H1 (cell line): ENCODE measurements at regions not wholly inside any gene's neighbourhood (a gene's known extent, or its start where the extent isn't known, plus 50 kb on each side); places are given as distances from the start of the nearest gene placed in this dataset.

Experiments used
- CTCF ChIA-PET: fragments of 300-600 bp; sonication (Branson Sonifier 250); formaldehyde crosslinking; loops from one replicate; lab custom pipeline; 2021; ENCODE audit not compliant: partially characterized antibody; lab: Charles Lee
- POLR2A ChIA-PET: fragments of 300-600 bp; sonication (Branson Sonifier 250); formaldehyde crosslinking; loops from one replicate; lab custom pipeline; 2021; ENCODE audit warnings: inconsistent platforms; ENCODE audit not compliant: partially characterized antibody; lab: Charles Lee
- DNase-seq, 2 experiments: peaks; one replicate each; pipeline versions ENCODE4 v3.0.0 to v3.0.0-alpha.2; 2010 to 2022; ENCODE audit warnings: low spot score in 2 of 2, low read depth in 1 of 2, mixed read lengths in 1 of 2
- FAIRE-seq: peaks from 2 replicates; lab custom pipeline; 2011; peaks lifted over from hg19 to GRCh38; lab: Jason Lieb, UNC
- H2AFZ ChIP-seq: 2 replicates; pipeline ENCODE4 v1.8.1; 2012; ENCODE audit warnings: low read length, inconsistent platforms
- H2AK5ac ChIP-seq: 2 replicates; pipeline ENCODE4 v1.6.1; 2013; ENCODE audit warnings: low read depth, low read length
- H2BK120ac ChIP-seq: replicated peaks from 2 replicates; pipeline ENCODE3; 2013; ENCODE audit warnings: low read depth, low read length, inconsistent platforms
- H2BK12ac ChIP-seq: 2 replicates; pipeline ENCODE4 v1.6.1; 2013; ENCODE audit warnings: low read depth, low read length
- H2BK15ac ChIP-seq: 2 replicates; pipeline ENCODE4 v1.6.1; 2013; ENCODE audit warnings: low read length
- H2BK20ac ChIP-seq: 2 replicates; pipeline ENCODE4 v1.6.1; 2013; ENCODE audit warnings: low read length
- H2BK5ac ChIP-seq: 2 replicates; pipeline ENCODE4 v1.6.1; 2013; ENCODE audit warnings: low read depth, low read length
- H3K14ac ChIP-seq: 2 replicates; pipeline ENCODE4 v1.6.1; 2013; ENCODE audit warnings: inconsistent platforms; ENCODE audit not compliant: insufficient read length
- H3K18ac ChIP-seq: 2 replicates; pipeline ENCODE4 v1.6.1; 2013; ENCODE audit warnings: low read length; ENCODE audit errors: extremely low read depth
- H3K23ac ChIP-seq: 2 replicates; pipeline ENCODE4 v1.6.1; 2013; ENCODE audit warnings: inconsistent platforms; ENCODE audit not compliant: insufficient read length
- H3K23me2 ChIP-seq: 2 replicates; pipeline ENCODE4 v1.6.1; 2013; ENCODE audit warnings: low read depth, low read length
- H3K27ac ChIP-seq: 2 replicates; pipeline ENCODE4 v1.6.1; 2011; ENCODE audit warnings: low read depth, low read length, inconsistent platforms
- H3K27me3 ChIP-seq, 4 experiments: replicated peaks in 1 of 4; 1 replicate in 1 of 4; 2 replicates in 3 of 4; pipeline versions ENCODE4 v1.6.1 to v1.8.1; 2011 to 2013; ENCODE audit warnings: low read length in 3 of 4, mild to moderate bottlenecking in 3 of 4, inconsistent platforms in 2 of 4, mixed read lengths in 2 of 4, moderate library complexity in 1 of 4; ENCODE audit not compliant: control insufficient read depth in 3 of 4, insufficient read depth in 3 of 4; ENCODE audit errors: extremely low read depth in 1 of 4
- H3K36me3 ChIP-seq, 4 experiments: 2 replicates each; pipeline versions ENCODE4 v1.6.1 to v1.8.1; 2011 to 2013; ENCODE audit warnings: mild to moderate bottlenecking in 4 of 4, low read length in 3 of 4, moderate library complexity in 2 of 4, control low read depth in 1 of 4, inconsistent platforms in 1 of 4; ENCODE audit not compliant: insufficient read depth in 4 of 4, control insufficient read depth in 2 of 4
- H3K4ac ChIP-seq: replicated peaks from 2 replicates; pipeline ENCODE3; 2013; ENCODE audit warnings: low read length, low read depth, mixed read lengths, inconsistent platforms; ENCODE audit not compliant: insufficient read length
- H3K4me1 ChIP-seq, 4 experiments: replicated peaks in 1 of 4; 1 replicate in 1 of 4; 2 replicates in 3 of 4; pipeline versions ENCODE4 v1.6.1 to v1.8.1; 2011 to 2013; ENCODE audit warnings: low read length in 3 of 4, inconsistent platforms in 2 of 4, mixed read lengths in 1 of 4; ENCODE audit not compliant: insufficient read depth in 4 of 4, control insufficient read depth in 3 of 4
- H3K4me2 ChIP-seq, 2 experiments: 2 replicates each; pipeline versions ENCODE4 v1.6.1 to v1.8.1; 2011 to 2013; ENCODE audit warnings: low read depth in 2 of 2, low read length in 2 of 2, control low read depth in 1 of 2, inconsistent platforms in 1 of 2, mild to moderate bottlenecking in 1 of 2; ENCODE audit not compliant: insufficient read depth in 1 of 2
- H3K4me3 ChIP-seq, 4 experiments: fragments of 200-600, 300-600 bp in 1 of 4; sonication (generic), shearing (Covaris generic), sonication (Bioruptor Twin) in 1 of 4; 2 replicates each; pipeline versions ENCODE4 v1.5.1 to v1.8.1; 2011 to 2016; ENCODE audit warnings: low read length in 4 of 4, low read depth in 3 of 4, control low read depth in 2 of 4, inconsistent platforms in 2 of 4, mild to moderate bottlenecking in 2 of 4, mixed read lengths in 1 of 4, moderate library complexity in 1 of 4; ENCODE audit not compliant: insufficient read depth in 2 of 4; ENCODE audit errors: extremely low read depth in 1 of 4
- H3K56ac ChIP-seq: replicated peaks from 2 replicates; pipeline ENCODE3; 2013; ENCODE audit warnings: low read depth, mild to moderate bottlenecking, mixed read lengths, low read length, inconsistent platforms; ENCODE audit not compliant: insufficient read length
- H3K79me1 ChIP-seq: 2 replicates; pipeline ENCODE4 v1.6.1; 2013; ENCODE audit warnings: low read depth, low read length, control low read depth
- H3K79me2 ChIP-seq, 2 experiments: 2 replicates each; pipeline versions ENCODE4 v1.6.1 to v1.8.1; 2012 to 2013; ENCODE audit warnings: low read length in 2 of 2, mild to moderate bottlenecking in 2 of 2, inconsistent platforms in 1 of 2; ENCODE audit not compliant: insufficient read depth in 2 of 2, control insufficient read depth in 1 of 2
- H3K9ac ChIP-seq, 4 experiments: replicated peaks in 1 of 4; 1 replicate in 1 of 4; 2 replicates in 3 of 4; pipeline versions ENCODE4 v1.6.1 to v1.8.1; 2011 to 2013; ENCODE audit warnings: low read depth in 3 of 4, low read length in 3 of 4, control low read depth in 2 of 4, mild to moderate bottlenecking in 2 of 4, moderate library complexity in 2 of 4, inconsistent platforms in 1 of 4; ENCODE audit errors: extremely low read depth in 1 of 4
- H3K9me3 ChIP-seq, 2 experiments: 2 replicates each; pipeline versions ENCODE4 v1.6.1 to v1.8.1; 2012 to 2013; ENCODE audit warnings: mild to moderate bottlenecking in 2 of 2, moderate library complexity in 2 of 2, control low read depth in 1 of 2, inconsistent platforms in 1 of 2, low read depth in 1 of 2, low read length in 1 of 2, mixed read lengths in 1 of 2; ENCODE audit not compliant: insufficient read depth in 2 of 2
- H4K20me1 ChIP-seq, 2 experiments: replicated peaks in 1 of 2; 2 replicates each; pipeline versions ENCODE3 to v1.8.1; 2011 to 2013; ENCODE audit warnings: inconsistent platforms in 2 of 2, low read length in 2 of 2, mild to moderate bottlenecking in 1 of 2; ENCODE audit not compliant: insufficient read depth in 2 of 2, control insufficient read depth in 1 of 2
- H4K5ac ChIP-seq: 2 replicates; pipeline ENCODE4 v1.6.1; 2013; ENCODE audit warnings: low read length, low read depth, mixed read lengths, inconsistent platforms; ENCODE audit not compliant: insufficient read length
- H4K8ac ChIP-seq: 2 replicates; pipeline ENCODE4 v1.8.0; 2013; ENCODE audit warnings: mild to moderate bottlenecking, moderate library complexity, low read length, inconsistent platforms; ENCODE audit not compliant: insufficient read depth; ENCODE audit errors: extremely low read depth
- H4K91ac ChIP-seq: replicated peaks from 2 replicates; pipeline ENCODE3; 2013; ENCODE audit warnings: low read length, mixed read lengths, inconsistent platforms; ENCODE audit not compliant: insufficient read length
- BRCA1 ChIP-seq: IDR thresholded peaks from 2 replicates; pipeline ENCODE4 v1.6.1; 2012; ENCODE audit warnings: low read depth, low read length, improper control_type of control experiment
- CBX8 ChIP-seq: fragments of 300-800, 300-1000 bp; sonication (generic); IDR thresholded peaks from 2 replicates; pipeline ENCODE4 v1.7.1; 2016; ENCODE audit warnings: low read depth, low read length, borderline replicate concordance
- EGR1 ChIP-seq: IDR thresholded peaks from 2 replicates; pipeline ENCODE4 v1.6.1; 2011; ENCODE audit warnings: low read depth, low read length, borderline replicate concordance
- EP300 ChIP-seq, 2 experiments: IDR thresholded peaks; 1 replicate in 1 of 2; 2 replicates in 1 of 2; pipeline ENCODE4 v1.6.1; 2011 to 2012; ENCODE audit warnings: low read depth in 2 of 2, low read length in 2 of 2, mild to moderate bottlenecking in 2 of 2, borderline replicate concordance in 1 of 2, inconsistent platforms in 1 of 2, moderate library complexity in 1 of 2
- HDAC2 ChIP-seq, 2 experiments: fragments of 300-600 bp in 1 of 2; sonication (generic) in 1 of 2; IDR thresholded peaks; 2 replicates each; pipeline ENCODE4 v1.6.1; 2011 to 2012; ENCODE audit warnings: low read depth in 2 of 2, low read length in 2 of 2, mild to moderate bottlenecking in 2 of 2, moderate library complexity in 2 of 2, borderline replicate concordance in 1 of 2, inconsistent platforms in 1 of 2
- MAFK ChIP-seq: IDR thresholded peaks from 2 replicates; pipeline ENCODE4 v1.6.1; 2012; ENCODE audit warnings: low read depth, mild to moderate bottlenecking, improper control_type of control experiment, low read length
- NANOG ChIP-seq: IDR thresholded peaks from 2 replicates; pipeline ENCODE4 v1.6.1; 2011; ENCODE audit warnings: low read length, low read depth, mild to moderate bottlenecking, inconsistent platforms; ENCODE audit not compliant: insufficient read depth, poor library complexity, severe bottlenecking
- POLR2A ChIP-seq, 2 experiments: IDR thresholded peaks; 1 replicate in 1 of 2; 2 replicates in 1 of 2; pipeline ENCODE4 v1.6.1; 2011; ENCODE audit warnings: low read depth in 2 of 2, low read length in 2 of 2, mild to moderate bottlenecking in 2 of 2; ENCODE audit errors: control extremely low read depth in 1 of 2
- POU5F1 ChIP-seq: IDR thresholded peaks from 2 replicates; pipeline ENCODE4 v1.6.1; 2011; ENCODE audit warnings: low read depth, mild to moderate bottlenecking, low read length, moderate library complexity
- RBBP5 ChIP-seq: IDR thresholded peaks from 2 replicates; pipeline ENCODE4 v1.7.1; 2012; ENCODE audit warnings: low read depth, mild to moderate bottlenecking, inconsistent platforms, low read length, moderate library complexity, borderline replicate concordance
- RXRA ChIP-seq: IDR thresholded peaks from 2 replicates; pipeline ENCODE4 v1.6.1; 2011; ENCODE audit warnings: low read depth, mild to moderate bottlenecking, low read length, moderate library complexity; ENCODE audit not compliant: insufficient read depth
- SAP30 ChIP-seq: fragments of 300-600 bp; sonication (generic); IDR thresholded peaks from 2 replicates; pipeline ENCODE4 v1.7.1; 2012; ENCODE audit warnings: low read length, moderate library complexity, mild to moderate bottlenecking, inconsistent platforms; ENCODE audit not compliant: insufficient read depth, insufficient replicate concordance
- SP1 ChIP-seq: IDR thresholded peaks from 2 replicates; pipeline ENCODE4 v1.6.1; 2011; ENCODE audit warnings: low read depth, low read length
- SP4 ChIP-seq: IDR thresholded peaks from 2 replicates; pipeline ENCODE4 v1.6.1; 2012; ENCODE audit warnings: low read length, inconsistent platforms
- ZNF274 ChIP-seq: IDR thresholded peaks from 2 replicates; pipeline ENCODE4 v1.7.0; 2012; ENCODE audit warnings: low read length, borderline replicate concordance; ENCODE audit errors: extremely low read depth
- WGBS, 2 experiments: shearing (Covaris generic) in 1 of 2; methylation state at CpG; one replicate each; pipeline versions ENCODE4 v1.1.6 to v1.1.7; 2013 to 2015; ENCODE audit warnings: low lambda C conversion rate in 2 of 2, mixed read lengths in 2 of 2, inconsistent platforms in 1 of 2, low coverage in 1 of 2, missing lambda C conversion rate in 1 of 2; ENCODE audit not compliant: insufficient replicate concordance in 2 of 2, insufficient coverage in 1 of 2, insufficient read length in 1 of 2; ENCODE audit errors: extremely low coverage in 1 of 2, missing lambda C conversion rate in 1 of 2; 5-methylcytosine and 5-hydroxymethylcytosine counted together

- Histone ChIP-seq H3K4me2 (no peak overlapping the region), H3K4me3 (no peak overlapping the region), H2BK5ac (no peak overlapping the region), H3K14ac (no peak overlapping the region), H2BK120ac (no peak overlapping the region), H3K27ac (no peak overlapping the region), H3K36me3 (no peaks in the 10 kb centered on the region), H2BK20ac (no peak overlapping the region), H2BK12ac (no peak overlapping the region), H2AK5ac (no peak overlapping the region), H3K23me2 (no peaks in the 10 kb centered on the region), H3K9ac (no peak overlapping the region), H3K23ac (no peak overlapping the region), H2AFZ (no peak overlapping the region), H4K5ac (no peak overlapping the region), H3K79me1 (no peaks in the 10 kb centered on the region), H4K8ac (no peak overlapping the region; the same call in 1 of the 2 replicates), H4K20me1 (no peaks in the 10 kb centered on the region), H3K56ac (no peak overlapping the region), H3K9me3 (no peaks in the 10 kb centered on the region), H3K27me3 (peaks cover 0 to 2% (median 0%) of the 10 kb centered on the region in 4 experiments; a peak in 3 of 7 replicates), H3K79me2 (no peaks in the 10 kb centered on the region), H3K4ac (no peak overlapping the region), H2BK15ac (no peak overlapping the region), H3K18ac (no peak overlapping the region), H3K4me1 (no peaks in the 10 kb centered on the region; a peak in 1 of 7 replicates), H4K91ac (no peak overlapping the region)
- 85% methylated on average over 4 of the region's 4 CpGs; no CpG with 5 or more reads in 1 of the 2 experiments for WGBS, 2 experiments
- DNase-seq: no peak
- CTCF ChIA-PET: interaction anchor here (1.1 kb wide), 1 partner anchor 32 kb away, joined by 3 read pairs; no protein-coding TSS in a partner anchor
- POLR2A ChIA-PET: no interaction called here
- FAIRE-seq: no peak
- TF ChIP-seq EGR1 (no peak), SAP30 (no peak), SP1 (no peak), POU5F1 (no peak), BRCA1 (no peak), RBBP5 (no peak), NANOG (no peak), RXRA (no peak), EP300 (IDR thresholded peaks at IDR 0.05; ENCODE audit: borderline replicate concordance in 1 of 2, low read depth in 2 of 2, low read length in 2 of 2) (no peak), SP4 (no peak), POLR2A (IDR thresholded peaks at IDR 0.05; ENCODE audit: control extremely low read depth in 1 of 2, low read depth in 2 of 2, low read length in 2 of 2) (no peak), MAFK (no peak), CBX8 (no peak), HDAC2 (IDR thresholded peaks at IDR 0.05; ENCODE audit: borderline replicate concordance in 1 of 2, low read depth in 2 of 2, low read length in 2 of 2) (no peak), ZNF274 (no peak)
Measured at GRCh38 chr11:44376423-44376822, 66.5 kb upstream of the ALX4 start.
